OCI-LY7 (cell line): ENCODE measurements at regions not wholly inside any gene's neighbourhood (a gene's known extent, or its start where the extent isn't known, plus 50 kb on each side); places are given as distances from the start of the nearest gene placed in this dataset.

ENCODE experiments used
- EZH2phosphoT487 ChIP-seq: fragments of 200-600 bp; sonication (generic); IDR thresholded peaks from 2 replicates; pipeline ENCODE4 v1.6.1; 2018; ENCODE audit warnings: low read depth, borderline replicate concordance, mild to moderate bottlenecking, mixed run types, antibody characterized with exemption, low read length, moderate library complexity, mixed read lengths
- TF ChIP-seq, protein P1 (sequence below): fragments of 200-600 bp; sonication (generic); conservative IDR thresholded peaks from 2 replicates; pipeline ENCODE4 v1.5.1; 2014; ENCODE audit warnings: mild to moderate bottlenecking, antibody characterized with exemption, low read length, moderate library complexity, mixed read lengths

DNA sequence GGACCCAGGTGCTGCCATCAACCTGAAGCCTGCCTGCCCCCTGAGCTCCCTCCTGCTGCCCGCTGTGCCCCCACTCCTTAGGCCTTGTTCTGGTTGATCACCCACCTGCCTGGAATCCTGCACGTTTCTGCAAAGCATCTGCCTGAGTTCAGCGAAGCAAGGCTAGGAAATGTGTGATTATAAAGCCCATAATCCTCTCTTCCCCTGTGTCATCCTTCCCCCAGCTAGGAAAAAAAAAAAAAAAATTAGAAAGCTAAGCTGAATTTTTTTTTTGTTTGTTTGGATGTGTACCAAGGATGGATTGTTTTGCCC, 93.2 kb downstream of the FOXA2 start:
- TF ChIP-seq, protein P1, sequence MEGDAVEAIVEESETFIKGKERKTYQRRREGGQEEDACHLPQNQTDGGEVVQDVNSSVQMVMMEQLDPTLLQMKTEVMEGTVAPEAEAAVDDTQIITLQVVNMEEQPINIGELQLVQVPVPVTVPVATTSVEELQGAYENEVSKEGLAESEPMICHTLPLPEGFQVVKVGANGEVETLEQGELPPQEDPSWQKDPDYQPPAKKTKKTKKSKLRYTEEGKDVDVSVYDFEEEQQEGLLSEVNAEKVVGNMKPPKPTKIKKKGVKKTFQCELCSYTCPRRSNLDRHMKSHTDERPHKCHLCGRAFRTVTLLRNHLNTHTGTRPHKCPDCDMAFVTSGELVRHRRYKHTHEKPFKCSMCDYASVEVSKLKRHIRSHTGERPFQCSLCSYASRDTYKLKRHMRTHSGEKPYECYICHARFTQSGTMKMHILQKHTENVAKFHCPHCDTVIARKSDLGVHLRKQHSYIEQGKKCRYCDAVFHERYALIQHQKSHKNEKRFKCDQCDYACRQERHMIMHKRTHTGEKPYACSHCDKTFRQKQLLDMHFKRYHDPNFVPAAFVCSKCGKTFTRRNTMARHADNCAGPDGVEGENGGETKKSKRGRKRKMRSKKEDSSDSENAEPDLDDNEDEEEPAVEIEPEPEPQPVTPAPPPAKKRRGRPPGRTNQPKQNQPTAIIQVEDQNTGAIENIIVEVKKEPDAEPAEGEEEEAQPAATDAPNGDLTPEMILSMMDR, result no peak
- no peak for TF ChIP-seq EZH2phosphoT487
